ENCODE measurements at regions not wholly inside any gene's neighbourhood (a gene's known extent, or its start where the extent isn't known, plus 50 kb on each side); places are given as distances from the start of the nearest gene placed in this dataset.

DNA sequence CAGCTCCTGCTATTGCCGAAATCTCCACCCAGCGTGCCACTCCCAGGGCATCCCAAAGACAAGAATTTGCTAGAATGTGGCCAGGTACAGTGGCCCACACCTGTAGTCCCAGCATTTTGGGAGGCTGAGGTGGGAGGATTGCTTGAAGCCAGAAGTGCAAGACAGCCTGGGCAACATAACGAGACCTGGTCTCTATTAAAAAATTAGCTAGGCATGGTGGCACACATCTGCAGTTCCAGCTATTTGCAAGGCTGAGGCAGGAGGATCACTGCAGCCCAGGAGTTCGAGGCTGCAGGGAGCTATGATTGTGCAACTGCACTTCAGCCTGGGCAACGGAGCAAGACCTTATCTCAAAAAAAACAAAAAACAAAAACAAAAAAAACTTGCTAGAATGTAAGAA lies 73.3 kb upstream of the LYZL2 start:
- TF ChIP-seq, protein P1, sequence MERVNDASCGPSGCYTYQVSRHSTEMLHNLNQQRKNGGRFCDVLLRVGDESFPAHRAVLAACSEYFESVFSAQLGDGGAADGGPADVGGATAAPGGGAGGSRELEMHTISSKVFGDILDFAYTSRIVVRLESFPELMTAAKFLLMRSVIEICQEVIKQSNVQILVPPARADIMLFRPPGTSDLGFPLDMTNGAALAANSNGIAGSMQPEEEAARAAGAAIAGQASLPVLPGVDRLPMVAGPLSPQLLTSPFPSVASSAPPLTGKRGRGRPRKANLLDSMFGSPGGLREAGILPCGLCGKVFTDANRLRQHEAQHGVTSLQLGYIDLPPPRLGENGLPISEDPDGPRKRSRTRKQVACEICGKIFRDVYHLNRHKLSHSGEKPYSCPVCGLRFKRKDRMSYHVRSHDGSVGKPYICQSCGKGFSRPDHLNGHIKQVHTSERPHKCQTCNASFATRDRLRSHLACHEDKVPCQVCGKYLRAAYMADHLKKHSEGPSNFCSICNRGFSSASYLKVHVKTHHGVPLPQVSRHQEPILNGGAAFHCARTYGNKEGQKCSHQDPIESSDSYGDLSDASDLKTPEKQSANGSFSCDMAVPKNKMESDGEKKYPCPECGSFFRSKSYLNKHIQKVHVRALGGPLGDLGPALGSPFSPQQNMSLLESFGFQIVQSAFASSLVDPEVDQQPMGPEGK (CRISPR knock-in tag; IDR thresholded peaks at IDR 0.05; ENCODE audit: borderline replicate concordance): no peak
- no peak for TF ChIP-seq BACH2 (CRISPR knock-in tag; IDR thresholded peaks at IDR 0.05; ENCODE audit: borderline replicate concordance)
- TF ChIP-seq, protein P2, sequence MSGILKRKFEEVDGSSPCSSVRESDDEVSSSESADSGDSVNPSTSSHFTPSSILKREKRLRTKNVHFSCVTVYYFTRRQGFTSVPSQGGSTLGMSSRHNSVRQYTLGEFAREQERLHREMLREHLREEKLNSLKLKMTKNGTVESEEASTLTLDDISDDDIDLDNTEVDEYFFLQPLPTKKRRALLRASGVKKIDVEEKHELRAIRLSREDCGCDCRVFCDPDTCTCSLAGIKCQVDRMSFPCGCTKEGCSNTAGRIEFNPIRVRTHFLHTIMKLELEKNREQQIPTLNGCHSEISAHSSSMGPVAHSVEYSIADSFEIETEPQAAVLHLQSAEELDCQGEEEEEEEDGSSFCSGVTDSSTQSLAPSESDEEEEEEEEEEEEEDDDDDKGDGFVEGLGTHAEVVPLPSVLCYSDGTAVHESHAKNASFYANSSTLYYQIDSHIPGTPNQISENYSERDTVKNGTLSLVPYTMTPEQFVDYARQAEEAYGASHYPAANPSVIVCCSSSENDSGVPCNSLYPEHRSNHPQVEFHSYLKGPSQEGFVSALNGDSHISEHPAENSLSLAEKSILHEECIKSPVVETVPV (CRISPR knock-in tag; IDR thresholded peaks at IDR 0.05): no peak
- TF ChIP-seq, protein P3, sequence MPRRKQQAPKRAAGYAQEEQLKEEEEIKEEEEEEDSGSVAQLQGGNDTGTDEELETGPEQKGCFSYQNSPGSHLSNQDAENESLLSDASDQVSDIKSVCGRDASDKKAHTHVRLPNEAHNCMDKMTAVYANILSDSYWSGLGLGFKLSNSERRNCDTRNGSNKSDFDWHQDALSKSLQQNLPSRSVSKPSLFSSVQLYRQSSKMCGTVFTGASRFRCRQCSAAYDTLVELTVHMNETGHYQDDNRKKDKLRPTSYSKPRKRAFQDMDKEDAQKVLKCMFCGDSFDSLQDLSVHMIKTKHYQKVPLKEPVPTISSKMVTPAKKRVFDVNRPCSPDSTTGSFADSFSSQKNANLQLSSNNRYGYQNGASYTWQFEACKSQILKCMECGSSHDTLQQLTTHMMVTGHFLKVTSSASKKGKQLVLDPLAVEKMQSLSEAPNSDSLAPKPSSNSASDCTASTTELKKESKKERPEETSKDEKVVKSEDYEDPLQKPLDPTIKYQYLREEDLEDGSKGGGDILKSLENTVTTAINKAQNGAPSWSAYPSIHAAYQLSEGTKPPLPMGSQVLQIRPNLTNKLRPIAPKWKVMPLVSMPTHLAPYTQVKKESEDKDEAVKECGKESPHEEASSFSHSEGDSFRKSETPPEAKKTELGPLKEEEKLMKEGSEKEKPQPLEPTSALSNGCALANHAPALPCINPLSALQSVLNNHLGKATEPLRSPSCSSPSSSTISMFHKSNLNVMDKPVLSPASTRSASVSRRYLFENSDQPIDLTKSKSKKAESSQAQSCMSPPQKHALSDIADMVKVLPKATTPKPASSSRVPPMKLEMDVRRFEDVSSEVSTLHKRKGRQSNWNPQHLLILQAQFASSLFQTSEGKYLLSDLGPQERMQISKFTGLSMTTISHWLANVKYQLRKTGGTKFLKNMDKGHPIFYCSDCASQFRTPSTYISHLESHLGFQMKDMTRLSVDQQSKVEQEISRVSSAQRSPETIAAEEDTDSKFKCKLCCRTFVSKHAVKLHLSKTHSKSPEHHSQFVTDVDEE (CRISPR knock-in tag; IDR thresholded peaks at IDR 0.05): no peak

Measured in SK-N-SH treated with all-trans-retinoic acid at 6 μM for 48 hours (cell line).